K562 (cell line): ENCODE measurements at regions not wholly inside any gene's neighbourhood (a gene's known extent, or its start where the extent isn't known, plus 50 kb on each side); places are given as distances from the start of the nearest gene placed in this dataset.

ENCODE experiments used
- ATAC-seq: fragments of 200-7000 bp; cut with Tn5 transposase; 3 replicates; pipeline ENCODE4 v1.9.1; 2020; ENCODE audit warnings: moderate library complexity
- BruUV-seq: library from RNA; stranded (reverse); fragments of 400-500 nt; replicated peaks from 2 replicates; lab custom pipeline; 2021; lab: Mats Ljungman, UMichigan
- CTCF ChIA-PET: fragments of 300-600 bp; formaldehyde crosslinking; extraction: SDS; loops from one replicate; lab custom pipeline; 2021; ENCODE audit warnings: low intra/inter-chr PET ratio; lab: Yijun Ruan, JAX
- POLR2A ChIA-PET: fragments of 300-600, 350-650 bp; sonication (Branson Sonifier 250); formaldehyde crosslinking; extraction: SDS; loops from one replicate; lab custom pipeline; 2021; ENCODE audit warnings: antibody characterized with exemption, inconsistent platforms; lab: Yijun Ruan, JAX
- DNase-seq, 4 experiments: peaks; one replicate each; pipeline versions ENCODE4 v3.0.0 to v3.0.0-alpha.2; 2011 to 2018; ENCODE audit warnings: low spot score in 3 of 4, mixed read lengths in 3 of 4; ENCODE audit errors: extremely low read depth in 1 of 4
- FAIRE-seq: peaks from 2 replicates; lab custom pipeline; 2011; peaks lifted over from hg19 to GRCh38; lab: Jason Lieb, UNC
- H2AFZ ChIP-seq: 2 replicates; pipeline ENCODE4 v1.6.0; 2011; ENCODE audit warnings: low read depth, low read length, control low read depth, inconsistent platforms
- H3K27ac ChIP-seq: fragments of 200-600 bp; 3 replicates; pipeline ENCODE4 v1.8.0; 2011; ENCODE audit warnings: low read depth, mild to moderate bottlenecking, control low read depth, inconsistent platforms, low read length, moderate library complexity, mixed read lengths; ENCODE audit errors: extremely low read depth
- H3K27me3 ChIP-seq, 2 experiments: fragments of 300-600 bp in 1 of 2; 2 replicates in 1 of 2; 3 replicates in 1 of 2; pipeline versions ENCODE4 v1.6.0 to v1.8.0; 2011; ENCODE audit warnings: inconsistent platforms in 2 of 2, low read length in 2 of 2, mild to moderate bottlenecking in 1 of 2, mixed read lengths in 1 of 2, moderate library complexity in 1 of 2; ENCODE audit not compliant: control insufficient read depth in 2 of 2, insufficient read depth in 2 of 2
- H3K36me3 ChIP-seq: fragments of 300-600 bp; 3 replicates; pipeline ENCODE4 v1.8.0; 2011; ENCODE audit warnings: mild to moderate bottlenecking, low read length, inconsistent platforms; ENCODE audit not compliant: control insufficient read depth, insufficient read depth
- H3K4me1 ChIP-seq, 2 experiments: fragments of 200-600 bp in 1 of 2; replicated peaks in 1 of 2; 2 replicates in 1 of 2; 3 replicates in 1 of 2; pipeline versions ENCODE4 v1.5.1 to v1.8.0; 2011; ENCODE audit warnings: inconsistent platforms in 2 of 2, low read length in 2 of 2, mild to moderate bottlenecking in 1 of 2, mixed read lengths in 1 of 2, moderate library complexity in 1 of 2; ENCODE audit not compliant: control insufficient read depth in 2 of 2, insufficient read depth in 2 of 2
- H3K4me2 ChIP-seq: 2 replicates; pipeline ENCODE4 v1.6.1; 2011; ENCODE audit warnings: low read length, control low read depth, inconsistent platforms, mixed read lengths; ENCODE audit not compliant: insufficient read depth
- H3K4me3 ChIP-seq: fragments of 200-600 bp; sonication (generic), shearing (Covaris generic); 2 replicates; pipeline ENCODE4 v1.5.1; 2016; ENCODE audit warnings: control low read depth, inconsistent platforms
- H3K79me2 ChIP-seq: fragments of 200-600 bp; 3 replicates; pipeline ENCODE4 v1.8.0; 2011; ENCODE audit warnings: low read length, inconsistent platforms; ENCODE audit not compliant: control insufficient read depth, insufficient read depth
- H3K9ac ChIP-seq, 2 experiments: 2 replicates each; pipeline versions ENCODE4 v1.6.0 to v1.6.1; 2011; ENCODE audit warnings: low read depth in 2 of 2, low read length in 2 of 2, control low read depth in 1 of 2, inconsistent platforms in 1 of 2, mild to moderate bottlenecking in 1 of 2, mixed read lengths in 1 of 2; ENCODE audit not compliant: insufficient read depth in 1 of 2
- H3K9me1 ChIP-seq: one replicate; pipeline ENCODE4 v1.6.0; 2011; ENCODE audit warnings: inconsistent platforms, mild to moderate bottlenecking, low read length, moderate library complexity; ENCODE audit not compliant: control insufficient read depth, insufficient read depth
- H3K9me3 ChIP-seq: replicated peaks from 2 replicates; pipeline ENCODE4 v1.5.1; 2011; ENCODE audit warnings: low read depth, low read length, inconsistent platforms; ENCODE audit not compliant: control insufficient read depth, insufficient read depth
- H4K20me1 ChIP-seq: replicated peaks from 2 replicates; pipeline ENCODE4 v1.6.1; 2011; ENCODE audit warnings: low read length, inconsistent platforms, mixed read lengths; ENCODE audit not compliant: control insufficient read depth, insufficient read depth
- DIDO1 ChIP-seq: fragments of 450-650 bp; IDR thresholded peaks from 2 replicates; pipeline ENCODE4 v1.6.1; 2016; ENCODE audit warnings: low read depth, missing biosample characterization, missing genetic modification characterization
- ERF ChIP-seq: fragments of 450-650 bp; formaldehyde crosslinking; IDR thresholded peaks from 2 replicates; pipeline ENCODE4 v1.4.0; 2020; ENCODE audit warnings: mild to moderate bottlenecking, mixed read lengths
- FIP1L1 ChIP-seq: fragments of 200-400 bp; formaldehyde crosslinking; IDR thresholded peaks from 2 replicates; pipeline ENCODE4 v1.6.1; 2018; ENCODE audit warnings: mild to moderate bottlenecking, low read depth, low read length; ENCODE audit not compliant: poor library complexity, severe bottlenecking
- IFI16 ChIP-seq: fragments of 250-450 bp; sonication (Bioruptor Pico); IDR thresholded peaks from 2 replicates; pipeline ENCODE4 v2.1.2; 2022; ENCODE audit warnings: mild to moderate bottlenecking, inconsistent platforms
- ILF3 ChIP-seq: fragments of 450-650 bp; IDR thresholded peaks from 2 replicates; pipeline ENCODE4 v1.6.1; 2018; ENCODE audit warnings: antibody characterized with exemption, mild to moderate bottlenecking, moderate library complexity, borderline replicate concordance
- MTA3 ChIP-seq: fragments of 450-650 bp; formaldehyde crosslinking; IDR thresholded peaks from 2 replicates; pipeline ENCODE4 v1.6.1; 2017; ENCODE audit warnings: mild to moderate bottlenecking, borderline replicate concordance
- SIRT6 ChIP-seq: IDR thresholded peaks from one replicate; pipeline ENCODE4 v1.6.1; 2012; ENCODE audit warnings: low read depth, mild to moderate bottlenecking, control low read depth, inconsistent platforms, low read length, moderate library complexity
- ZNF12 ChIP-seq: sonication (generic); formaldehyde crosslinking; IDR thresholded peaks from 2 replicates; pipeline ENCODE4 v1.4.0; 2020; ENCODE audit warnings: mild to moderate bottlenecking, missing genetic modification reagents
- WGBS: fragments of 100-300 bp; shearing (Covaris generic); methylation state at CpG from one replicate; pipeline ENCODE4 v1.1.6; 2016; ENCODE audit warnings: low coverage, mixed read lengths; ENCODE audit not compliant: insufficient coverage; ENCODE audit errors: missing lambda C conversion rate; 5-methylcytosine and 5-hydroxymethylcytosine counted together
- in situ Hi-C: fragments of 300-500 bp; cut with MboI; formaldehyde crosslinking; loops from 4 replicates; pipeline ENCODE4 v1.15.0; 2018; ENCODE audit warnings: inconsistent platforms, mixed read lengths
- intact Hi-C: fragments of 100-400 bp; cut with micrococcal nuclease; formaldehyde crosslinking; loops from 2 replicates; pipeline ENCODE4 v1.14.2; 2022
- TF ChIP-seq, protein P1 (sequence below): sonication (generic); formaldehyde crosslinking; IDR thresholded peaks from 2 replicates; pipeline ENCODE4 v1.8.1; 2022; ENCODE audit warnings: missing genetic modification reagents
- TF ChIP-seq, protein P2 (sequence below): sonication (generic); formaldehyde crosslinking; IDR thresholded peaks from 2 replicates; pipeline ENCODE4 v1.9.0; 2022; ENCODE audit warnings: mild to moderate bottlenecking, missing genetic modification reagents
- TF ChIP-seq, protein P3 (sequence below): sonication (generic); formaldehyde crosslinking; IDR thresholded peaks from 2 replicates; pipeline ENCODE4 v1.5.0; 2020; ENCODE audit warnings: missing genetic modification reagents

DNA sequence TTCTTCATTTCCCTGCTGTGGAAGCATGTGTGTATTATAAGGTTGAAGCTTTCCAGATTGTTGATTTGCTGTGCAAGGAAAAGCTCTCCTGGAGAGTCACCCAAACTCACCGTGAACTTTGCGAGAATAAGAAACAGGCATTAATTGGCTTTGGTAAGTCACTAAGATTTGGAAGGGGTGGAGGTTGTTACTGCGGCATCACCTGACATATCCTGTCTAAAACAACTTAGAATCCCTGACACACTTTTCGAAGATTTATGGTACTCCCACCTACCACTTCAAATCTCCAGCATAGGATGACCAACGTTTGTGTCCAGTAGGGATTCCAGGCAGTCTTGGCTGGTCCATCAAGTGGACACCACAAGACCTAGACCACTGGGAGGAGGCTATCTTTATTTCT, 518.3 kb downstream of the MN1 start:
- Histone ChIP-seq H3K27ac (no peak overlapping the region), H3K9me3 (no peaks in the 10 kb centered on the region), H2AFZ (no peak overlapping the region), H4K20me1 (no peaks in the 10 kb centered on the region), H3K79me2 (no peaks in the 10 kb centered on the region), H3K4me2 (no peak overlapping the region), H3K9ac (no peak overlapping the region), H3K9me1 (no peaks in the 10 kb centered on the region), H3K27me3 (no peaks in the 10 kb centered on the region; a peak in 1 of 5 replicates), H3K4me3 (no peak overlapping the region), H3K4me1 (no peaks in the 10 kb centered on the region), H3K36me3 (no peaks in the 10 kb centered on the region)
- DNase-seq = no peak
- TF ChIP-seq DIDO1 (tag) = no peak
- peak; percentile 82 for TF ChIP-seq ZNF12 (CRISPR knock-in tag)
- POLR2A ChIA-PET = no interaction called here
- ATAC-seq = no peak
- WGBS = 5% methylated on average over 5 of the region's 5 CpGs
- CTCF ChIA-PET = no interaction called here
- in situ Hi-C loops = no loop called here
- no TSS peak for BruUV-seq
- no peak for FAIRE-seq
- intact Hi-C loops = no loop called here

DNA sequence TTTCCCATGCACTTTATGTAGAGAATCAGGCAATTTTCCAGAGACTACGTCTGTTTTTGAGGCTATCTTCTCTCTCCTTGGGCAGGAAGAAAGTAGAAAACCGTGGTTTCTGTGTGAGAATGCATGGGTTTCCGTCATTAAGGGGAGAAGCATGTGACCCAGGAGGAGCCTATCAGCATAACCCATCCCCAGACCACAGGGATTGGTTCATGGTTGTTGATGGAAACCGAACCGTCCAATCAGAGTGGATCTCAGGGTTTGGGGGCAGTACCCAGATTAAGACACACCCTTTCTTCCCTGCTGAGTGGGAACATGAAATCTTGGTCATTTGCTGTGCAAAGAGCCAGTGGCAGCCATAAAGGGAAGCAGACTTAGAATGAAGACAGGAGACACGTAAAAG, 517.8 kb downstream of the MN1 start:
- FAIRE-seq (no peak), DNase-seq (peak; percentile 26 to 73 (median 60)), ATAC-seq (peak; percentile 91)
- ChIA-PET POLR2A (no interaction called here), CTCF (no interaction called here)
- H3K27me3 ChIP-seq = no peaks in the 10 kb centered on the region; a peak in 1 of 5 replicates
- no peak overlapping the region for H2AFZ ChIP-seq
- H3K36me3 ChIP-seq = no peaks in the 10 kb centered on the region
- no peaks in the 10 kb centered on the region for H3K4me1 ChIP-seq
- no peaks in the 10 kb centered on the region for H3K9me1 ChIP-seq
- no TSS peak for BruUV-seq
- H3K9ac ChIP-seq = no peak overlapping the region
- WGBS = 0% methylated on average over 4 of the region's 6 CpGs
- in situ Hi-C loops = no loop called here
- H3K27ac ChIP-seq = no peak overlapping the region
- no peaks in the 10 kb centered on the region for H3K9me3 ChIP-seq
- H3K4me3 ChIP-seq = no peak overlapping the region
- H3K79me2 ChIP-seq = no peaks in the 10 kb centered on the region
- H3K4me2 ChIP-seq = no peak overlapping the region
- no peaks in the 10 kb centered on the region for H4K20me1 ChIP-seq
- intact Hi-C loops = no loop called here
- TF ChIP-seq SIRT6 = no peak
- TF ChIP-seq, protein P1, sequence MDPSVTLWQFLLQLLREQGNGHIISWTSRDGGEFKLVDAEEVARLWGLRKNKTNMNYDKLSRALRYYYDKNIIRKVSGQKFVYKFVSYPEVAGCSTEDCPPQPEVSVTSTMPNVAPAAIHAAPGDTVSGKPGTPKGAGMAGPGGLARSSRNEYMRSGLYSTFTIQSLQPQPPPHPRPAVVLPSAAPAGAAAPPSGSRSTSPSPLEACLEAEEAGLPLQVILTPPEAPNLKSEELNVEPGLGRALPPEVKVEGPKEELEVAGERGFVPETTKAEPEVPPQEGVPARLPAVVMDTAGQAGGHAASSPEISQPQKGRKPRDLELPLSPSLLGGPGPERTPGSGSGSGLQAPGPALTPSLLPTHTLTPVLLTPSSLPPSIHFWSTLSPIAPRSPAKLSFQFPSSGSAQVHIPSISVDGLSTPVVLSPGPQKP (CRISPR knock-in tag) = no peak
- TF ChIP-seq MTA3 = no peak
- TF ChIP-seq ILF3 = no peak
- TF ChIP-seq, protein P2, sequence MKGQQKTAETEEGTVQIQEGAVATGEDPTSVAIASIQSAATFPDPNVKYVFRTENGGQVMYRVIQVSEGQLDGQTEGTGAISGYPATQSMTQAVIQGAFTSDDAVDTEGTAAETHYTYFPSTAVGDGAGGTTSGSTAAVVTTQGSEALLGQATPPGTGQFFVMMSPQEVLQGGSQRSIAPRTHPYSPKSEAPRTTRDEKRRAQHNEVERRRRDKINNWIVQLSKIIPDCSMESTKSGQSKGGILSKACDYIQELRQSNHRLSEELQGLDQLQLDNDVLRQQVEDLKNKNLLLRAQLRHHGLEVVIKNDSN (CRISPR knock-in tag) = 0 out of 2 replicates have a peak, but pooled peaks have one; percentile 27
- TF ChIP-seq ERF = no peak
- TF ChIP-seq IFI16 = no peak
- no peak for TF ChIP-seq FIP1L1
- TF ChIP-seq, protein P3, sequence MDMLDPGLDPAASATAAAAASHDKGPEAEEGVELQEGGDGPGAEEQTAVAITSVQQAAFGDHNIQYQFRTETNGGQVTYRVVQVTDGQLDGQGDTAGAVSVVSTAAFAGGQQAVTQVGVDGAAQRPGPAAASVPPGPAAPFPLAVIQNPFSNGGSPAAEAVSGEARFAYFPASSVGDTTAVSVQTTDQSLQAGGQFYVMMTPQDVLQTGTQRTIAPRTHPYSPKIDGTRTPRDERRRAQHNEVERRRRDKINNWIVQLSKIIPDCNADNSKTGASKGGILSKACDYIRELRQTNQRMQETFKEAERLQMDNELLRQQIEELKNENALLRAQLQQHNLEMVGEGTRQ = peak; percentile 68
